ENCODE measurements at regions not wholly inside any gene's neighbourhood (a gene's known extent, or its start where the extent isn't known, plus 50 kb on each side); places are given as distances from the start of the nearest gene placed in this dataset.

GRCh38 chr3:194840661-194841514 lies 155.2 kb downstream of the FAM43A start:
- Histone ChIP-seq H3K4me1 (peaks cover 0 to 10% (median 7%) of the 10 kb centered on the region in 9 donors), H3K27me3 (no peaks in the 10 kb centered on the region), H3K36me3 (no peaks in the 10 kb centered on the region), H3K4me3 (no peak overlapping the region), H3K27ac (peak overlapping the region in 6 of 10 donors; percentile 18 to 56 (median 38)), H3K9me3 (peaks cover 0 to 3% (median 0%) of the 10 kb centered on the region in 11 donors)
- ATAC-seq: peak; percentile 63 to 95 (median 86)
- TF ChIP-seq CTCF (IDR thresholded peaks at IDR 0.05): no peak
- WGBS, 2 donors: 64 to 76% methylated on average over 21 of the region's 21 CpGs
- peak in 1 of 2 donors; percentile 47 for DNase-seq
- intact Hi-C loops (cut with DNase I): no loop called here

- ATAC-seq (peak in 2 of 8 donors; percentile 7 to 19), DNase-seq (no peak)
- Histone ChIP-seq H3K4me1 (peaks cover 0 to 10% (median 7%) of the 10 kb centered on the region in 9 donors), H3K9me3 (peaks cover 0 to 3% (median 0%) of the 10 kb centered on the region in 11 donors), H3K36me3 (no peaks in the 10 kb centered on the region), H3K4me3 (no peak overlapping the region), H3K27ac (peak overlapping the region in 4 of 10 donors; percentile 25 to 56 (median 51)), H3K27me3 (no peaks in the 10 kb centered on the region)
- WGBS, 2 donors: 85 to 95% methylated on average over 2 of the region's 2 CpGs
- intact Hi-C loops (cut with DNase I): no loop called here
- no peak for TF ChIP-seq CTCF (IDR thresholded peaks at IDR 0.05)
Measured at GRCh38 chr3:194841515-194841841, 155.8 kb downstream of the FAM43A start.

GRCh38 chr3:194843556-194843955 lies 157.9 kb downstream of the FAM43A start:
- Histone ChIP-seq H3K27me3 (no peaks in the 10 kb centered on the region), H3K4me3 (no peak overlapping the region), H3K36me3 (no peaks in the 10 kb centered on the region), H3K4me1 (peaks cover 0 to 10% (median 7%) of the 10 kb centered on the region in 9 donors), H3K9me3 (peaks cover 0 to 3% (median 0%) of the 10 kb centered on the region in 11 donors), H3K27ac (no peak overlapping the region)
- no peak for ATAC-seq
- intact Hi-C loops (cut with DNase I): no loop called here
- 86 to 88% methylated on average over 8 of the region's 8 CpGs for WGBS, 2 donors
- no peak for DNase-seq
- no peak for TF ChIP-seq CTCF (IDR thresholded peaks at IDR 0.05)

- TF ChIP-seq CTCF (IDR thresholded peaks at IDR 0.05): no peak
- intact Hi-C loops (cut with DNase I): no loop called here
- Histone ChIP-seq H3K9me3 (peaks cover 0 to 3% (median 0%) of the 10 kb centered on the region in 11 donors), H3K27me3 (no peaks in the 10 kb centered on the region), H3K36me3 (no peaks in the 10 kb centered on the region), H3K4me1 (peaks cover 0 to 10% (median 7%) of the 10 kb centered on the region in 9 donors), H3K27ac (no peak overlapping the region), H3K4me3 (no peak overlapping the region)
- DNase-seq: no peak
- WGBS, 2 donors: 92 to 97% methylated on average over 3 of the region's 3 CpGs
- ATAC-seq: no peak
Measured at GRCh38 chr3:194844046-194844445, 158.4 kb downstream of the FAM43A start.

Measured in heart right ventricle (tissue), 16 donors.